ENCODE measurements at regions not wholly inside any gene's neighbourhood (a gene's known extent, or its start where the extent isn't known, plus 50 kb on each side); places are given as distances from the start of the nearest gene placed in this dataset.

- no peak for DNase-seq (ENCODE audit: low read depth in 1 of 2, low spot score in 1 of 2)
- H3K9me3 ChIP-seq (ENCODE audit: low read depth), result no peaks in the 10 kb centered on the region
- TF ChIP-seq CTCF (IDR thresholded peaks at IDR 0.05; ENCODE audit: low read depth, low read length), result no peak
- H3K4me3 ChIP-seq, result no peak overlapping the region
- no peaks in the 10 kb centered on the region for H3K27me3 ChIP-seq
- no peak overlapping the region for H3K27ac ChIP-seq
- no peaks in the 10 kb centered on the region for H3K36me3 ChIP-seq
- H3K4me1 ChIP-seq (ENCODE audit: low read depth), result no peaks in the 10 kb centered on the region
Measured at GRCh38 chr5:84647581-84647980, 262.9 kb upstream of the EDIL3 start.

DNA sequence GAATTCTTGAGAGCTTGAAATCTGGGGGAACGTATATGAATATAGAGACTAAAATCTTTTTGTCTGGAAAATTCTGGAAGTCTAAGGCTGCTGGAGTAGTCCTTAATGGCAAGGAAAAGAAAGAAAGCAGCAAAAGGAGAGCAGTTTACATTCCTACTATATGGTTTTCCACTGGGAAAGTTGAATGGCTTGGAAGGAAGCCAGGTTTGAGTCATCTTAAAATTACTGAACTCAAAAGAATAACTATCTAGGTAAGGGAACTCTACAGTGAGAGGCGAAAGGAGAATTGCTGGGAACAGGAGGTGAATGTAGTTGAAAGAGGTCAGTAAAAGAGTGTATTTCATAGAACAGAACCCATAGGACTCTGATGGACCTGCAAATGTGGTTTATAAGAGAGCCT, 258.1 kb upstream of the EDIL3 start:
- H3K4me3 ChIP-seq, result no peak overlapping the region
- peak in 1 of 2 donors; percentile 46 for DNase-seq (ENCODE audit: low read depth in 1 of 2, low spot score in 1 of 2)
- H3K36me3 ChIP-seq, result no peaks in the 10 kb centered on the region
- no peaks in the 10 kb centered on the region for H3K9me3 ChIP-seq (ENCODE audit: low read depth)
- no peaks in the 10 kb centered on the region for H3K4me1 ChIP-seq (ENCODE audit: low read depth)
- no peak overlapping the region for H3K27ac ChIP-seq
- no peaks in the 10 kb centered on the region for H3K27me3 ChIP-seq
- TF ChIP-seq CTCF (IDR thresholded peaks at IDR 0.05; ENCODE audit: low read depth, low read length), result no peak

- H3K27me3 ChIP-seq, result no peaks in the 10 kb centered on the region
- H3K36me3 ChIP-seq, result no peaks in the 10 kb centered on the region
- H3K4me3 ChIP-seq, result no peak overlapping the region
- no peaks in the 10 kb centered on the region for H3K4me1 ChIP-seq (ENCODE audit: low read depth)
- DNase-seq (ENCODE audit: low read depth in 1 of 2, low spot score in 1 of 2), result no peak
- H3K9me3 ChIP-seq (ENCODE audit: low read depth), result no peaks in the 10 kb centered on the region
- no peak overlapping the region for H3K27ac ChIP-seq
- no peak for TF ChIP-seq CTCF (IDR thresholded peaks at IDR 0.05; ENCODE audit: low read depth, low read length)
Measured at GRCh38 chr5:84642324-84642723, 257.6 kb upstream of the EDIL3 start.

DNA sequence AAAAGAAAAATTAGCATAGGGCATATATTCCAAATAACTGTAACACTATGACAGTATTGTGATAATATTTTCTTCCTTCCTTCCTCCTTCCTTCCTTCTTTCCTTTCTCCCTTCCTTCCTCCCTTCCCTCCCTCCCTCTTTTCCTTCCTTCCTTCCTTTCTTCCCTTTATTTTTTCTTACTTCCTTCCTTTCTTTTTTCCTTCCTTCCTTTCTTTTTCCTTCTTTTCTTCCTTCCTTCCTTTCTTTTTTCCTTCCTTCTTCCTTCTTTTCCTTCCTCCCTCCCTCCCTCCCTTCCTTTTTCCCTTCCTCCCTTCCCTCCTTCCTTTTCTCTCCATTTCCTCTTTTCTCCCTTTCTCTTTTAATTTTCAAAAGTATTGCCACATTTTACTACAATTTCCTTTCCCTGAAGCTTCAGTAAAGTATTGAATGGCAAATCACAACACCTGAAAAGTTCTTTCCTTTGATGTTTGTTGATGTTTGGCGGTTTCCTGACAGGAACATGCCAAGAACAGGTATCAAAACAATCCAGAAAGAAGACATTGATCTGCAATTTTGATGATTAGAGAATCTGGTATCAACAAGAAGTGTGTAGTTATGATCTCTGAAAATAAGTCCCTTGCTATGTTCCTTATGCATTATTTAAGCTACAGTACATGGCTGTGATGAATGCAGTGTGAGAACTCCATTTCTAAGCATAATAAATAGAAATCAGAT, 253.1 kb upstream of the EDIL3 start:
- no peak for TF ChIP-seq CTCF (IDR thresholded peaks at IDR 0.05; ENCODE audit: low read depth, low read length)

GRCh38 chr5:84635235-84636055, 250.8 kb upstream of the EDIL3 start:
- H3K9me3 ChIP-seq (ENCODE audit: low read depth), result no peaks in the 10 kb centered on the region
- no peaks in the 10 kb centered on the region for H3K36me3 ChIP-seq
- H3K4me1 ChIP-seq (ENCODE audit: low read depth), result no peaks in the 10 kb centered on the region
- no peak for TF ChIP-seq CTCF (IDR thresholded peaks at IDR 0.05; ENCODE audit: low read depth, low read length)
- no peaks in the 10 kb centered on the region for H3K27me3 ChIP-seq
- no peak for DNase-seq (ENCODE audit: low read depth in 1 of 2, low spot score in 1 of 2)
- H3K4me3 ChIP-seq, result no peak overlapping the region
- H3K27ac ChIP-seq, result no peak overlapping the region

More for the DNA sequence above, 253.1 kb upstream of the EDIL3 start:
- H3K27ac ChIP-seq, result no peak overlapping the region
- H3K4me1 ChIP-seq (ENCODE audit: low read depth), result no peaks in the 10 kb centered on the region
- H3K4me3 ChIP-seq, result no peak overlapping the region
- no peaks in the 10 kb centered on the region for H3K9me3 ChIP-seq (ENCODE audit: low read depth)
- H3K27me3 ChIP-seq, result no peaks in the 10 kb centered on the region
- DNase-seq (ENCODE audit: low read depth in 1 of 2, low spot score in 1 of 2), result no peak
- no peaks in the 10 kb centered on the region for H3K36me3 ChIP-seq

All from cardiac muscle cell (in vitro differentiated cells and primary cell).